GM18951 (cell line): ENCODE measurements at regions not wholly inside any gene's neighbourhood (a gene's known extent, or its start where the extent isn't known, plus 50 kb on each side); places are given as distances from the start of the nearest gene placed in this dataset.

Source experiments
- POLR2A ChIP-seq: IDR thresholded peaks from 4 replicates; pipeline ENCODE4 v1.6.1; 2011; ENCODE audit warnings: mild to moderate bottlenecking; ENCODE audit not compliant: insufficient read length, insufficient read depth; ENCODE audit errors: extremely low read depth
- in situ Hi-C: fragments of 300-500 bp; cut with MboI; formaldehyde crosslinking; loops from one replicate; pipeline ENCODE4 v1.12.0; 2022; ENCODE audit warnings: low sequenced_read_pairs, mixed read lengths, inconsistent platforms; ENCODE audit not compliant: unreplicated experiment

DNA sequence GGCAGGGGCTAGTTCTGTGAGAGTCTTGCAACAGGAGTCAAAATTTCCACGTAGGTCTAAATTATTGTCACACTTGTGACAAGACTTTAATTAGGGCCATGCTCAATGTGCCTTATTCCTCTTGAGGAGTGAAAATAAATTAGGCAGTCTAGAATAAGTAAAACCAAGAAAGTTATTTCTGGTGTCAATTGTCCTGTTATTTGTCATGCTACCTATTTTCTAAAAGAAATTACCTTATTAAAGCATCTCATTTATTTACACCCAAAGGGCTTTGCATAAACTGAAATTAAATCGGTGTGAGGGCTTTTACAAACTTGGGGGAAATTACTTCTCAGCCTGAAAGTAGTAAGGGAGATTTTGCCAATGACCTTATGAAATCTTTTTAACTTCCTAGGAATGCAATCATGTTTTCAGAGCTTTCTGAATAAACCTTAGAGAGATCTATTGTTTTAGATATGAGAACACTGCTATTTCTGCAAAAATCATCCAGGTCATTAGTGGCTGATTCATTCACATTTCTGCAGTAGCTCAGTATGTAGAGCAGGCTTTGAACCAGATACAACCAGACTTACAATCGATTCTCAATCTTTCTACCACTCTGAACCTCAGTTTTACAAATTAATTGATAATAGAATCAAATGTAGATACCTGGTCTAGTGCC, 221.2 kb upstream of the SAMSN1 start:
- no peak for TF ChIP-seq POLR2A
- in situ Hi-C loops, result no loop called here

DNA sequence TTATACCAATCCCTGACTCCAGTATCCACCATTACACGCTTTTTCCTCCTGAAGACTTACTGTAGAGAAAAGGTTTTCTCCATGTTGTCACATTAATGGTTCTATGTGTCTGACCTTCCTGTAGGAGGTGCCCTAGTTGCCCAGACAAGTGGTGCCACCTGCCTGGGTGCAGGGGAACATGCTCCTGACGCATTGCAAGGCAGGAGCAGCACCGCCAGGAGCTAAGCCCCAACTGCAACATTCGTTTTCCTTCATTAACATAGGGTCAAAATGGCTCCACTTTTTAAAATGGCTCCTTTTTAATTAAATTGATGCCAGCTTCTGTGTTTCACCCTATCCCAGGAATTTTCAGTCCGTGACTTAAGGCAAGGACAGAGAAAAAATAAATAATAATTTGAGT, 220.1 kb upstream of the SAMSN1 start:
- TF ChIP-seq POLR2A, result no peak
- in situ Hi-C loops, result no loop called here

DNA sequence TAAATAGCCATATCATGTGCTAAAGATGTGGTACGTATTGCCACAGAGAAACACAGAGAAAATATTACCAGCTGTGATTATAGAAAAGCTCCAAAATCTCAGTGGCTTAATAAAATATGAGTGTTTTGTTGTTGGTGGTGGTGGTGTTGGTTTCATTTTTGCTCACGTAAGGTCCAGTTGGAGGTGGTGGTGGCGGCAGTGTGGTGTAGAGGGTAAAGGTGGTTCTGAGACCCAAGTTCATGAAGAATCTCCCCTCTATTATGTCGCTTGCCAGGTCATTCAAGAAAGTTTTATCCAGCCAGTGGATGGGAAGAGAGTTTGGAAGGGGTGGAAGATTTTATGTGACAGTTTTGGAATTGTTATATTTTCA, 217.6 kb upstream of the SAMSN1 start:
- in situ Hi-C loops, result no loop called here
- TF ChIP-seq POLR2A, result no peak

DNA sequence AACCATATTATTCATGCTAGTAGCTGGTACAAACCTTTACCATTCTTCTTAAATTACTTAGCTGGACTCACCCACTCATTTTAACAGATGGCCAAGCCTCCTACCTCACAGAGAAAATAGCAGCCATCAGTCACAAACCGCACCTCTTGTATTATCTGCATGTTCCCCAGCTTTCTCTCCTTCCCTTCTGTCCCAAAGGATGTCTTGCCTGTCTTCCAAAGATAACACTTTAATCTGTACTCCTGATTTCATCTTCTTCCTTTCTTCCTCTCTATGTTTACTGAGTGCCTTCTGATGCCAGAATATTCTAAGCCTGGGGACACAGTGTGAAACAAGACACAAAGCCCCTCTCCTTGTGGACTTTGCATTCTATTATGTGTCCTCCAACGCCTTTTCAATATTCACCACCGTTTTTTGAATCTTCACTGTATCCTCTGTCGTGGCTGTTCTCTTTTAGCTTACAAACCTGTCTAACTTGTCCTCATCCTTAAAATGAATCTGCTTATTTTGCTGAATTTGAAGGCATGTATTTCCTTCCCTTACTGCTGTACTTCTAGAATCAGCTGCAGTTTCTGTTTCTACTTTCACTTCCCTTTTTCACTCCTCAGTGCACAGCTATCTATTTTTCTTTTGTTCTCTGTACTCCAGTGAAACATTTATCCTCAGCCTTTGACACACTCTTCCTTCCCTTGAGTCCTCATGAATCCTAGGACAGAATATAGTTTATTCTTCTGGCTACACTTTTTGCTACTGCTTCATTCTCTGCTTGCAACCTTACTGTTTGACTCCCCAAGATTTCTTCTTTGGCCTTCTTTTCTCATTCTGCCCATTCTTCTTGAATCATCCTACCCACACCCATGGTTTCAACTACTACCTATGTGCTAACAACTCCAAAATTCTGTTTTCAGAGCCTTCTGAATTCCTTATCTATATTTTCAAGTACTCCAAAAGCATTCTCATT, 216.9 kb upstream of the SAMSN1 start:
- TF ChIP-seq POLR2A, result no peak
- in situ Hi-C loops, result no loop called here

DNA sequence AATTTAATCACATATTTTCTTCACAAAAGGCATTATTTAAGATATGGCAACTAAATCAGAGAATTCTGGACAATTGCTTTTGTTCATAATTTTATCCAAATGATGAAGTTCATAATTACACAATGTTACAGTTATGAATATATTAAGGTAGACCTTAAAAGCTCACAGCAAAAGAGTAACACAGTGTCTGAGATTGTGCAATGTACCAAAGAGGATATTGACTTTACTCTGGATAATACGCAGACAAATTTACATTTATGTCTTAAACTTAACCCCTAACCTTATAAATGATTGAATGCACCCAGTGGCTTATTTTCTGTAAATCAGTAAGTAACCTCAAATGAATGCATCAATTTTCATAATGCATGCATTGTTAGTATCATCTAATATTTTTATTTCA, 216.2 kb upstream of the SAMSN1 start:
- in situ Hi-C loops, result no loop called here
- TF ChIP-seq POLR2A, result no peak

DNA sequence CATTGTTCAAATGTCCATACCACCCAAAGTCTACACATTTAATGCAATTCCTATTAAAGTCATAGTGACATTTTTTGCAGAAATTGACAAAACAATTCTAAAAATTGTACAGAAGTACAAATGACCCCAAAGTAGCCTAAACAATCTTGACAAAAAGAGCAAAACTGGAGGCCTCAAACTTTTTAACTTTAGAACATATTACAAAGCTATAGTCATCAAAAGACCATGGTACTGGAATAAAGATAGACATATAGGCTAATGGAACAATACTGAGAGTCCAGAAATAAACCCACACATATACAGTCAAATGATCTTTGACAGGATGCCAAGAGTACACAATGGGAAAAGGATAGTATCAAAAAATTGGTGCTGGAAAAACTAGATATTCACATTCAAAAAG, 213.2 kb upstream of the SAMSN1 start:
- TF ChIP-seq POLR2A, result no peak
- in situ Hi-C loops, result no loop called here

DNA sequence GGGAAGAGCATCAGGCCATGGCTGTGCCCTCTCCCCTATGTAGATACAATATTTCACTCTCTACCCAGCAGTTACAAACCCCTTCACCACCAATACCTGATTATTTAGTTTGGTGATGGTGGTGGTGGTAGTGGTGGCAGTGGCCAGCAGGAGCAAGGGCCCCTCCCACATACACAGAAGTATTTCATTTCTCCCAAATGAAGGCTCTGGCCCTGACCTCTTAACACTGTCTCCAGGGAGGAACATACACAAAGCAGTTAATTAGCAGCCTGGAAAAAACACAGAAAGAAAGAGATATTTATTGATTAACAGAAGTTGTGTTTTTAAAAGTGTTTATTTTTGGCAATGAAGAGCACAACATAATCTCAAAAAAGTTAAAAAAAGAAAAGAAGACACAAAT, 212.7 kb upstream of the SAMSN1 start:
- no peak for TF ChIP-seq POLR2A
- in situ Hi-C loops, result no loop called here

DNA sequence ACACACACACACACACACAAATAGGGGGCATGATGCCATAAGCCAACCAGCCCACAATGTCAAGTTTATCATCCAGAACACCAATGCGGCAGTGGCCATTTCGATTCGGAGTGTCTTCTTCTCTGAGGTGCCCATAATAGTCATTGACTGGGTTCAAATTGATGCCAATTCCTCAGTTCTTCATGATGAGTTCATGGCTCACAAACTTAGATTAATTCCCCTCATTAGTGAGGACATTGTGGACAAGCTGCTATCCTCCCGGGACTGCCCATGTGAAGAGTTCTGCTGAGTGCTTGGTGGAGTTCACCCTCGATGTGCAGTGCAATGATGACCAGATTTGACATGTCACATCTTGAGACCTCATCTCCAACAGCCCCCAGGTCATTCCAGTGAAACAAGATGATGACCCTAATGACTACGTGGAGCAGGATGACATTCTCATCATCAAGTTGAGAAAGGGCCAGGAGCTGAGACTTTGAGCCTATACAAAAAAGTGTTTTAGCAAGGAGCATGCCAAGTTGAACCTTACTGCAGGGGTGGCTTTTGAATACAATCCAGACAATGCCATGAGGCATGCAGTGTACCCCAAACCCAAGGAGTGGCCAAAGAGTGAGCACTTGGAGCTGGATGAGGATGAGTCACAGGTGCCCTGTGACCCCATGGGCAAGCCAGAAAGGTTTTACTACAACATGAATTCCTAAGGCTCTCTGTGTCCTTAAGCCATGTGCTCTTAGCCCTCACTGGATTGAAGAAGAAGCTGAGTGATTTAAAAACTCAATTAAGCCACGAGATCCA, 211.6 kb upstream of the SAMSN1 start:
- TF ChIP-seq POLR2A, result no peak
- in situ Hi-C loops, result no loop called here

DNA sequence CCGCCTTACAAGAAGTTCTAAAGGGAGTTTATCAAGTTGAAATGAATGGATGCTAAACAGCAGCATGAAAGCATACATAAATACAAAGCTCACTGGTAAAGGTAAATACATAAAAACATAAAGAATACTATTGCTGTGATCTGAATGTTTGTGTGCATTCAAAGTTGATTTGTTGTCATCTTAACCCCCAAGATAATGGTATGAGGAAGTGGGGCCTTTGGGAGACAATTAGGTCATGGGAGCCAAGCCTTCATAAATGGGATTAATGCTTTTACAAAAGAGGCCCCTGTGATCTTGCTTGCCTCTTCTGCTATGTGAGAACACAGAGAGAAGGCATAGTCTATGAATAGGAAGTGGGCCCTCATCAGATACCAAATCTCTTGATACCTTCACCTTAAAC, 209.0 kb upstream of the SAMSN1 start:
- no peak for TF ChIP-seq POLR2A
- in situ Hi-C loops, result no loop called here

DNA sequence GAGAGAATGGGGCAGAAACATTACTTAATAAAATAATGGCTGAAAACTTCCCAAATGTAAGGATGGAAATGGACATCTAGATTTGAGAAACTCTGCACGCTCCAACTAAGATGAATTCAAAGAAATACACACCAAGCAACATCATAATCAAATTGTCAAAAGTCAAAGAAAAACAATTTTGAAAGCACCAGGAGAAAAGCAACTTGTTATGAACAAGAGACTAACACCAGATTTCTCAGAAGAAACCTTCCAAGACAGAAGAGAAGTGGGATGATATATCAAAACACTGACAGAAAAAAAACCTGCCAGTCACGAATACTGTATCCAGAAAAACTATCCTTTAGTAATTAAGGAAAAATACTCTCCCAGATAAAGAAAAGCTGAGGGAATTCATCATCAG, 208.6 kb upstream of the SAMSN1 start:
- in situ Hi-C loops, result no loop called here
- TF ChIP-seq POLR2A, result no peak

DNA sequence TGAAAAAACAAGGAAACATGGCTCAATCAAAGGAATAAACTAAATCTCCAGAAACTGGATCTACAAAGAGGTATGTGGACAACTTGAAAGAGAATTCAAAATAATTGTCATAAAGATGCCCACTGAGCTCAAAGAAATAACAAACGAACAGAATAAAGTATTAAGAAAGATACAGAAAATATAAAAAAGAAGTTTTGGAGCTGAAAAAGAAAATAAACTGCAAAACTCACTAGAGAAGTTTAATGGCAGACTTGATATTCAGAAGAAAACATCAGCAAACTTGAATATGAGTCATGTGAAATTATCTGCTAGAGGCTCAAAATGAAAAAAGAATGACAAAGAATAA, 208.1 kb upstream of the SAMSN1 start:
- in situ Hi-C loops, result no loop called here

DNA sequence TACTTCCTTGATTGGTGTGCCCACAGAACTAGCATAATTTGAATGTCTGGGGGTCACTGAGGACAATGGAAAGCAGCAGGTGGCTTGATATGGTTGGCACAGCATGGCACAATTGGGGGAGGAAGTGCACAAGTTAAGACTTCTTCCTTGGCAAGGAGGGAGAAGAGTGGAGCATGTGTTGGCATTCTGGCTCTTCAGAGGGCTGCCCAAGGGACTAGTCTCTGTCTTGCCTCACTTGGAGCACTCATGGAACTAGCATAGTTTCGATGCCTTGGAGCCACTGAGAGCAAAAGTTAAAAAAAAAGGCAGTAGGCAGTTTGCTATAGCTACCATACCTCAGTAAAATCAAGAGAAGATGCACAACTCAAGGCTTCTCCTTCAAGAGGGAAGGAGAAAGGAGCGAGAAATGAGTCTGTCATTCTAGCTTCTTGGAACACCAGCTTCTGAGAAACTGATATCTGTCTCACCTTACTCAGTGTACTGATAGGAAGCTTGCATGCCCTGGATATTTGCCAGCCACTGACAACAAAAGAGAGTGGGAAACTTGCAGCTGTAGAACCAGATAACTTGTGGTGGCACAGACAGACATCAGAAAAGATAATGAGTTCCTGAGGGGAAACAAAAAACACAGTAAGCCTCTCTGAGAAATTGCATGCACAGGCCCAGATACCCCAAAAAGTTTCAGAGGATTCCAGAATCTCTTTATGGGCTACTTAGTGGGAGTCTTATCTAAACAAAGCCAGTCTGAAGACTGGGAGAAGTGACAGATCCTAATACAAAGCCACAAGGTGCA, 207.5 kb upstream of the SAMSN1 start:
- no peak for TF ChIP-seq POLR2A
- in situ Hi-C loops, result no loop called here

More for the DNA sequence above, 208.1 kb upstream of the SAMSN1 start:
- TF ChIP-seq POLR2A, result no peak

DNA sequence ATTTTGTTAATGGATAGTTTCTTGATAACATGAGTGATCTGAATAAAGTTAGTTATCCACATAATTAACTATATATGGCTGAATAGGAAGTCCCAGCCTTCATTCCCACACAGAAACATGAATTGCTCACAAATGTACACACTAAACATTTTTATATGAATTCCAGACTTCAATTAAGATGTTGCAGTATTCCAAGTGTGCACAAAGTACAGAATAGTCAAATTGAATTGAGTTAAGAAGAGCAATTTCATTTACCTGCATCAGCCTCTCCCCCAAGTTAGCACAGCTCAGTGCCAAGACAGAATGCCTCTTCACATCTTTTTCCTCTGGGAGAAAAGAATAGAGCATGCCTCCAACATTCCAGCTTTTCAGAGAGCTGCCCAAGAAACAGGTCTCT, 207.0 kb upstream of the SAMSN1 start:
- in situ Hi-C loops, result no loop called here
- TF ChIP-seq POLR2A, result no peak
